Common myeloid progenitor, CD34-positive (primary cell): ENCODE measurements at regions not wholly inside any gene's neighbourhood (a gene's known extent, or its start where the extent isn't known, plus 50 kb on each side); places are given as distances from the start of the nearest gene placed in this dataset.

Experiments
- CTCF ChIA-PET: fragments of 350-600 bp; sonication (Branson Sonifier 250); formaldehyde crosslinking; loops from one replicate; lab custom pipeline; 2021; ENCODE audit warnings: antibody characterized with exemption; lab: Charles Lee
- POLR2A ChIA-PET: fragments of 350-600 bp; sonication (Branson Sonifier 250); formaldehyde crosslinking; loops from one replicate; lab custom pipeline; 2021; ENCODE audit warnings: antibody characterized with exemption; lab: Charles Lee
- DNase-seq, 3 donors: peaks; one replicate each; pipeline versions ENCODE4 v3.0.0 to v3.0.0-alpha.2; 2013
- H3K27ac ChIP-seq, 2 experiments: 1 replicate in 1 of 2; 2 replicates in 1 of 2; pipeline ENCODE4 v1.7.0; 2013; ENCODE audit warnings: inconsistent platforms in 2 of 2, low read length in 2 of 2, mild to moderate bottlenecking in 2 of 2, low read depth in 1 of 2, moderate library complexity in 1 of 2; ENCODE audit not compliant: severe bottlenecking in 2 of 2, insufficient read depth in 1 of 2, poor library complexity in 1 of 2
- H3K27me3 ChIP-seq, 5 experiments: replicated peaks in 2 of 5; 1 replicate in 3 of 5; 2 replicates in 2 of 5; pipeline versions ENCODE4 v1.6.1 to v1.7.0; 2013; ENCODE audit warnings: low read length in 4 of 5, mild to moderate bottlenecking in 2 of 5, moderate library complexity in 2 of 5, inconsistent platforms in 1 of 5; ENCODE audit not compliant: insufficient read depth in 5 of 5, control insufficient read depth in 4 of 5
- H3K36me3 ChIP-seq, 4 experiments: 1 replicate in 2 of 4; 2 replicates in 2 of 4; pipeline versions ENCODE4 v1.6.1 to v1.7.0; 2013; ENCODE audit warnings: low read length in 3 of 4, control low read depth in 1 of 4, mild to moderate bottlenecking in 1 of 4; ENCODE audit not compliant: control insufficient read depth in 4 of 4, insufficient read depth in 4 of 4
- H3K4me1 ChIP-seq, 4 experiments: 1 replicate in 3 of 4; 2 replicates in 1 of 4; pipeline versions ENCODE4 v1.6.1 to v1.7.1; 2013; ENCODE audit warnings: low read length in 3 of 4, mild to moderate bottlenecking in 3 of 4, control low read depth in 1 of 4, inconsistent platforms in 1 of 4, moderate library complexity in 1 of 4; ENCODE audit not compliant: control insufficient read depth in 4 of 4, insufficient read depth in 4 of 4; ENCODE audit errors: control extremely low read depth in 1 of 4
- H3K4me3 ChIP-seq, 7 experiments: 1 replicate in 4 of 7; 2 replicates in 3 of 7; pipeline versions ENCODE4 v1.5.1 to v1.7.0; 2013; ENCODE audit warnings: mild to moderate bottlenecking in 7 of 7, low read length in 6 of 7, moderate library complexity in 6 of 7, inconsistent platforms in 2 of 7, low read depth in 2 of 7, control low read depth in 1 of 7; ENCODE audit not compliant: insufficient read depth in 4 of 7, control insufficient read depth in 1 of 7; ENCODE audit errors: extremely low read depth in 1 of 7
- H3K9me3 ChIP-seq, 5 experiments: 1 replicate in 4 of 5; 2 replicates in 1 of 5; pipeline versions ENCODE4 v1.6.1 to v1.7.1; 2013; ENCODE audit warnings: low read length in 4 of 5, mild to moderate bottlenecking in 2 of 5, inconsistent platforms in 1 of 5, low read depth in 1 of 5, moderate library complexity in 1 of 5; ENCODE audit not compliant: control insufficient read depth in 4 of 5, insufficient read depth in 2 of 5; ENCODE audit errors: control extremely low read depth in 1 of 5
- WGBS: methylation state at CpG from one replicate; pipeline ENCODE4 v1.1.5; 2013; ENCODE audit not compliant: insufficient coverage; 5-methylcytosine and 5-hydroxymethylcytosine counted together

GRCh38 chr22:49590381-49590780 is 237.3 kb downstream of the BRD1 start:
- no peaks in the 10 kb centered on the region for H3K4me1 ChIP-seq
- WGBS = 96% methylated on average over 17 of the region's 17 CpGs
- ChIA-PET CTCF (no interaction called here), POLR2A (no interaction called here)
- no peak for DNase-seq
- H3K27ac ChIP-seq = no peak overlapping the region
- H3K9me3 ChIP-seq = peaks cover 0 to 3% (median 0%) of the 10 kb centered on the region in 5 experiments
- no peaks in the 10 kb centered on the region for H3K27me3 ChIP-seq
- H3K36me3 ChIP-seq = peaks cover 3 to 29% (median 26%) of the 10 kb centered on the region in 4 experiments
- no peak overlapping the region for H3K4me3 ChIP-seq

DNA sequence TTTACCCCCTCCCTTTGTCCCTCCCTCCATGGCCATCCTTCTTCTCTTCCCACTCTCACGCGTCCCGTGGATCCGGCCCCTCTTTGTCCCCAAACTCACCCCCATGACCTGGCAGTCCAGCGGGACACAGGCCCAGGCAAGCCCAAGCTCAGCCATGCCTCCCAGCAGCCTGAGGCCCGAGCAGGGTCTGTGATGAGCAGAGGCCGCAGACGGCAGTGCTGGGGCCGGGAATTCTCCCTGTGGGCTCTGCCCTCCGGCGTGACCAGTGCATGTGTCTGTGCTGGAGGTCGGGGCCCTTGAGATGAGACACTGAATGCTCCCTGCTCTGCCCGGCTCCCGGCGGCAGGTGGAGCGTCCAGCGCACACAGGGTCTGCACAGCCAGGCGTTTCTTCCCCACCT is 237.9 kb downstream of the BRD1 start:
- H3K36me3 ChIP-seq = peaks cover 0 to 23% (median 20%) of the 10 kb centered on the region in 4 experiments
- no peak for DNase-seq
- H3K9me3 ChIP-seq = no peaks in the 10 kb centered on the region
- WGBS = over 99% methylated on average over 14 of the region's 18 CpGs
- no peaks in the 10 kb centered on the region for H3K4me1 ChIP-seq
- ChIA-PET CTCF (no interaction called here), POLR2A (no interaction called here)
- H3K27me3 ChIP-seq = no peaks in the 10 kb centered on the region
- H3K4me3 ChIP-seq = no peak overlapping the region
- no peak overlapping the region for H3K27ac ChIP-seq

DNA sequence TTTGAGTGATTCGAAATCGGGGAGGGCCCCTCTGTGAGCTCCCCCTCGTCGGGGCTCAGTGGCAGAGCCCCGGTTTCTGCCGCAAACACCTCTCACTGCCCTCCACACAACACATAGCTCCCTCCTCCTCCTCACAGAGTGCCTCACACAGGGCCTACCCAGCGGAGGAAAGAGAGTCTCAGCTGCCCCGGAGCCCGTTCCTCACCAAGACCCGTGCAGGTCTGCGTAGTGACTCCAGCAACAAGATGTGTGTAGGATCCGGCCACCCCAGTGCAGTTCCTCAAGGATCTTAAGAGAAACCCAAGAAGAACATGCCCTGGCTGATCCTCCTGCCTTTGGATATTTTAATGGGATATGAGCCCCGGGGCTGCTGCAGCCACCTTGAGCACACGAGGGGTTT is 238.4 kb downstream of the BRD1 start:
- 94% methylated on average over 12 of the region's 14 CpGs for WGBS
- Histone ChIP-seq H3K4me3 (no peak overlapping the region), H3K27me3 (no peaks in the 10 kb centered on the region), H3K9me3 (no peaks in the 10 kb centered on the region), H3K36me3 (peaks cover 0 to 23% (median 18%) of the 10 kb centered on the region in 4 experiments), H3K4me1 (no peaks in the 10 kb centered on the region), H3K27ac (no peak overlapping the region)
- no peak for DNase-seq
- ChIA-PET CTCF (no interaction called here), POLR2A (no interaction called here)

- WGBS = 90% methylated on average over 12 of the region's 12 CpGs
- POLR2A ChIA-PET = no interaction called here
- Histone ChIP-seq H3K27ac (no peak overlapping the region), H3K27me3 (no peaks in the 10 kb centered on the region), H3K9me3 (no peaks in the 10 kb centered on the region), H3K36me3 (peaks cover 2 to 18% (median 16%) of the 10 kb centered on the region in 4 experiments), H3K4me3 (no peak overlapping the region), H3K4me1 (no peaks in the 10 kb centered on the region)
- no peak for DNase-seq
- CTCF ChIA-PET = no interaction called here
These were observed 238.9 kb downstream of the BRD1 start for GRCh38 chr22:49588739-49589138.

- Histone ChIP-seq H3K36me3 (peaks cover 5 to 20% (median 11%) of the 10 kb centered on the region in 4 experiments), H3K4me3 (no peak overlapping the region), H3K4me1 (no peaks in the 10 kb centered on the region), H3K9me3 (no peaks in the 10 kb centered on the region), H3K27ac (no peak overlapping the region), H3K27me3 (no peaks in the 10 kb centered on the region)
- WGBS = 100% methylated on average over 8 of the region's 13 CpGs
- no peak for DNase-seq
- CTCF ChIA-PET = no interaction called here
- POLR2A ChIA-PET = no interaction called here
These were observed 239.7 kb downstream of the BRD1 start for GRCh38 chr22:49587987-49588386.

GRCh38 chr22:49587421-49587820 is 240.3 kb downstream of the BRD1 start:
- Histone ChIP-seq H3K27ac (no peak overlapping the region), H3K36me3 (peaks cover under 1 to 14% (median 9%) of the 10 kb centered on the region in 4 experiments), H3K4me3 (no peak overlapping the region), H3K4me1 (no peaks in the 10 kb centered on the region), H3K27me3 (no peaks in the 10 kb centered on the region), H3K9me3 (no peaks in the 10 kb centered on the region)
- no peak for DNase-seq
- 98% methylated on average over 11 of the region's 13 CpGs for WGBS
- ChIA-PET POLR2A (no interaction called here), CTCF (no interaction called here)

- CTCF ChIA-PET = no interaction called here
- no peak for DNase-seq
- peaks cover 2 to 18% (median 8%) of the 10 kb centered on the region in 4 experiments for H3K36me3 ChIP-seq
- H3K4me1 ChIP-seq = no peaks in the 10 kb centered on the region
- peaks cover 0 to 2% (median 0%) of the 10 kb centered on the region in 5 experiments for H3K9me3 ChIP-seq
- no peak overlapping the region for H3K27ac ChIP-seq
- WGBS = 90% methylated on average over 11 of the region's 12 CpGs
- POLR2A ChIA-PET = no interaction called here
- no peaks in the 10 kb centered on the region for H3K27me3 ChIP-seq
- H3K4me3 ChIP-seq = no peak overlapping the region
These were observed 240.8 kb downstream of the BRD1 start for GRCh38 chr22:49586873-49587272.
